HG03103 (cell line): ENCODE measurements at regions not wholly inside any gene's neighbourhood (a gene's known extent, or its start where the extent isn't known, plus 50 kb on each side); places are given as distances from the start of the nearest gene placed in this dataset.

Source experiments
- ATAC-seq: cut with Tn5 transposase; IDR thresholded peaks from one replicate; pipeline ENCODE4 v1.9.1; 2021; ENCODE audit warnings: low read depth; ENCODE audit not compliant: unreplicated experiment

- ATAC-seq: no peak
These were observed 279.6 kb downstream of the RERGL start for GRCh38 chr12:17810399-17810798.

GRCh38 chr12:17809206-17809605, 280.8 kb downstream of the RERGL start:
- ATAC-seq: no peak

GRCh38 chr12:17802657-17803641, 287.0 kb downstream of the RERGL start:
- ATAC-seq: no peak

- no peak for ATAC-seq
These were observed 296.1 kb downstream of the RERGL start for GRCh38 chr12:17793854-17794253.

- no peak for ATAC-seq
These were observed 311.8 kb downstream of the RERGL start for GRCh38 chr12:17778242-17778641.

GRCh38 chr12:17763366-17763765, 326.6 kb downstream of the RERGL start:
- no peak for ATAC-seq

GRCh38 chr12:17759982-17760381, 330.0 kb downstream of the RERGL start:
- ATAC-seq: no peak
